H1 (cell line): ENCODE measurements at regions not wholly inside any gene's neighbourhood (a gene's known extent, or its start where the extent isn't known, plus 50 kb on each side); places are given as distances from the start of the nearest gene placed in this dataset.

Experiments
- CTCF ChIA-PET: fragments of 300-600 bp; sonication (Branson Sonifier 250); formaldehyde crosslinking; loops from one replicate; lab custom pipeline; 2021; ENCODE audit not compliant: partially characterized antibody; lab: Charles Lee
- POLR2A ChIA-PET: fragments of 300-600 bp; sonication (Branson Sonifier 250); formaldehyde crosslinking; loops from one replicate; lab custom pipeline; 2021; ENCODE audit warnings: inconsistent platforms; ENCODE audit not compliant: partially characterized antibody; lab: Charles Lee
- DNase-seq, 2 experiments: peaks; one replicate each; pipeline versions ENCODE4 v3.0.0 to v3.0.0-alpha.2; 2010 to 2022; ENCODE audit warnings: low spot score in 2 of 2, low read depth in 1 of 2, mixed read lengths in 1 of 2
- FAIRE-seq: peaks from 2 replicates; lab custom pipeline; 2011; peaks lifted over from hg19 to GRCh38; lab: Jason Lieb, UNC
- H2AFZ ChIP-seq: 2 replicates; pipeline ENCODE4 v1.8.1; 2012; ENCODE audit warnings: low read length, inconsistent platforms
- H2AK5ac ChIP-seq: 2 replicates; pipeline ENCODE4 v1.6.1; 2013; ENCODE audit warnings: low read depth, low read length
- H2BK120ac ChIP-seq: replicated peaks from 2 replicates; pipeline ENCODE3; 2013; ENCODE audit warnings: low read depth, low read length, inconsistent platforms
- H2BK12ac ChIP-seq: 2 replicates; pipeline ENCODE4 v1.6.1; 2013; ENCODE audit warnings: low read depth, low read length
- H2BK15ac ChIP-seq: 2 replicates; pipeline ENCODE4 v1.6.1; 2013; ENCODE audit warnings: low read length
- H2BK20ac ChIP-seq: 2 replicates; pipeline ENCODE4 v1.6.1; 2013; ENCODE audit warnings: low read length
- H2BK5ac ChIP-seq: 2 replicates; pipeline ENCODE4 v1.6.1; 2013; ENCODE audit warnings: low read depth, low read length
- H3K14ac ChIP-seq: 2 replicates; pipeline ENCODE4 v1.6.1; 2013; ENCODE audit warnings: inconsistent platforms; ENCODE audit not compliant: insufficient read length
- H3K18ac ChIP-seq: 2 replicates; pipeline ENCODE4 v1.6.1; 2013; ENCODE audit warnings: low read length; ENCODE audit errors: extremely low read depth
- H3K23ac ChIP-seq: 2 replicates; pipeline ENCODE4 v1.6.1; 2013; ENCODE audit warnings: inconsistent platforms; ENCODE audit not compliant: insufficient read length
- H3K23me2 ChIP-seq: 2 replicates; pipeline ENCODE4 v1.6.1; 2013; ENCODE audit warnings: low read depth, low read length
- H3K27ac ChIP-seq: 2 replicates; pipeline ENCODE4 v1.6.1; 2011; ENCODE audit warnings: low read depth, low read length, inconsistent platforms
- H3K27me3 ChIP-seq, 4 experiments: replicated peaks in 1 of 4; 1 replicate in 1 of 4; 2 replicates in 3 of 4; pipeline versions ENCODE4 v1.6.1 to v1.8.1; 2011 to 2013; ENCODE audit warnings: low read length in 3 of 4, mild to moderate bottlenecking in 3 of 4, inconsistent platforms in 2 of 4, mixed read lengths in 2 of 4, moderate library complexity in 1 of 4; ENCODE audit not compliant: control insufficient read depth in 3 of 4, insufficient read depth in 3 of 4; ENCODE audit errors: extremely low read depth in 1 of 4
- H3K36me3 ChIP-seq, 4 experiments: 2 replicates each; pipeline versions ENCODE4 v1.6.1 to v1.8.1; 2011 to 2013; ENCODE audit warnings: mild to moderate bottlenecking in 4 of 4, low read length in 3 of 4, moderate library complexity in 2 of 4, control low read depth in 1 of 4, inconsistent platforms in 1 of 4; ENCODE audit not compliant: insufficient read depth in 4 of 4, control insufficient read depth in 2 of 4
- H3K4ac ChIP-seq: replicated peaks from 2 replicates; pipeline ENCODE3; 2013; ENCODE audit warnings: low read length, low read depth, mixed read lengths, inconsistent platforms; ENCODE audit not compliant: insufficient read length
- H3K4me1 ChIP-seq, 4 experiments: replicated peaks in 1 of 4; 1 replicate in 1 of 4; 2 replicates in 3 of 4; pipeline versions ENCODE4 v1.6.1 to v1.8.1; 2011 to 2013; ENCODE audit warnings: low read length in 3 of 4, inconsistent platforms in 2 of 4, mixed read lengths in 1 of 4; ENCODE audit not compliant: insufficient read depth in 4 of 4, control insufficient read depth in 3 of 4
- H3K4me2 ChIP-seq, 2 experiments: 2 replicates each; pipeline versions ENCODE4 v1.6.1 to v1.8.1; 2011 to 2013; ENCODE audit warnings: low read depth in 2 of 2, low read length in 2 of 2, control low read depth in 1 of 2, inconsistent platforms in 1 of 2, mild to moderate bottlenecking in 1 of 2; ENCODE audit not compliant: insufficient read depth in 1 of 2
- H3K4me3 ChIP-seq, 4 experiments: fragments of 200-600, 300-600 bp in 1 of 4; sonication (generic), shearing (Covaris generic), sonication (Bioruptor Twin) in 1 of 4; 2 replicates each; pipeline versions ENCODE4 v1.5.1 to v1.8.1; 2011 to 2016; ENCODE audit warnings: low read length in 4 of 4, low read depth in 3 of 4, control low read depth in 2 of 4, inconsistent platforms in 2 of 4, mild to moderate bottlenecking in 2 of 4, mixed read lengths in 1 of 4, moderate library complexity in 1 of 4; ENCODE audit not compliant: insufficient read depth in 2 of 4; ENCODE audit errors: extremely low read depth in 1 of 4
- H3K56ac ChIP-seq: replicated peaks from 2 replicates; pipeline ENCODE3; 2013; ENCODE audit warnings: low read depth, mild to moderate bottlenecking, mixed read lengths, low read length, inconsistent platforms; ENCODE audit not compliant: insufficient read length
- H3K79me1 ChIP-seq: 2 replicates; pipeline ENCODE4 v1.6.1; 2013; ENCODE audit warnings: low read depth, low read length, control low read depth
- H3K79me2 ChIP-seq, 2 experiments: 2 replicates each; pipeline versions ENCODE4 v1.6.1 to v1.8.1; 2012 to 2013; ENCODE audit warnings: low read length in 2 of 2, mild to moderate bottlenecking in 2 of 2, inconsistent platforms in 1 of 2; ENCODE audit not compliant: insufficient read depth in 2 of 2, control insufficient read depth in 1 of 2
- H3K9ac ChIP-seq, 4 experiments: replicated peaks in 1 of 4; 1 replicate in 1 of 4; 2 replicates in 3 of 4; pipeline versions ENCODE4 v1.6.1 to v1.8.1; 2011 to 2013; ENCODE audit warnings: low read depth in 3 of 4, low read length in 3 of 4, control low read depth in 2 of 4, mild to moderate bottlenecking in 2 of 4, moderate library complexity in 2 of 4, inconsistent platforms in 1 of 4; ENCODE audit errors: extremely low read depth in 1 of 4
- H3K9me3 ChIP-seq, 2 experiments: 2 replicates each; pipeline versions ENCODE4 v1.6.1 to v1.8.1; 2012 to 2013; ENCODE audit warnings: mild to moderate bottlenecking in 2 of 2, moderate library complexity in 2 of 2, control low read depth in 1 of 2, inconsistent platforms in 1 of 2, low read depth in 1 of 2, low read length in 1 of 2, mixed read lengths in 1 of 2; ENCODE audit not compliant: insufficient read depth in 2 of 2
- H4K20me1 ChIP-seq, 2 experiments: replicated peaks in 1 of 2; 2 replicates each; pipeline versions ENCODE3 to v1.8.1; 2011 to 2013; ENCODE audit warnings: inconsistent platforms in 2 of 2, low read length in 2 of 2, mild to moderate bottlenecking in 1 of 2; ENCODE audit not compliant: insufficient read depth in 2 of 2, control insufficient read depth in 1 of 2
- H4K5ac ChIP-seq: 2 replicates; pipeline ENCODE4 v1.6.1; 2013; ENCODE audit warnings: low read length, low read depth, mixed read lengths, inconsistent platforms; ENCODE audit not compliant: insufficient read length
- H4K8ac ChIP-seq: 2 replicates; pipeline ENCODE4 v1.8.0; 2013; ENCODE audit warnings: mild to moderate bottlenecking, moderate library complexity, low read length, inconsistent platforms; ENCODE audit not compliant: insufficient read depth; ENCODE audit errors: extremely low read depth
- H4K91ac ChIP-seq: replicated peaks from 2 replicates; pipeline ENCODE3; 2013; ENCODE audit warnings: low read length, mixed read lengths, inconsistent platforms; ENCODE audit not compliant: insufficient read length
- CBX8 ChIP-seq: fragments of 300-800, 300-1000 bp; sonication (generic); IDR thresholded peaks from 2 replicates; pipeline ENCODE4 v1.7.1; 2016; ENCODE audit warnings: low read depth, low read length, borderline replicate concordance
- NANOG ChIP-seq: IDR thresholded peaks from 2 replicates; pipeline ENCODE4 v1.6.1; 2011; ENCODE audit warnings: low read length, low read depth, mild to moderate bottlenecking, inconsistent platforms; ENCODE audit not compliant: insufficient read depth, poor library complexity, severe bottlenecking
- WGBS, 2 experiments: shearing (Covaris generic) in 1 of 2; methylation state at CpG; one replicate each; pipeline versions ENCODE4 v1.1.6 to v1.1.7; 2013 to 2015; ENCODE audit warnings: low lambda C conversion rate in 2 of 2, mixed read lengths in 2 of 2, inconsistent platforms in 1 of 2, low coverage in 1 of 2, missing lambda C conversion rate in 1 of 2; ENCODE audit not compliant: insufficient replicate concordance in 2 of 2, insufficient coverage in 1 of 2, insufficient read length in 1 of 2; ENCODE audit errors: extremely low coverage in 1 of 2, missing lambda C conversion rate in 1 of 2; 5-methylcytosine and 5-hydroxymethylcytosine counted together

- POLR2A ChIA-PET = interaction anchor here (1.2 to 20.9 kb wide), 5 partner anchors 8 to 138 kb away, joined by 3 to 2060 read pairs (median 14); a partner anchor contains a TSS
Measured at GRCh38 chr6:26165261-26165790, 78.1 kb downstream of the HFE start.

More at GRCh38 chr6:26165261-26165790, 78.1 kb downstream of the HFE start:
- H4K20me1 ChIP-seq = peaks cover 0 to 1% of the 10 kb centered on the region in 2 experiments
- H3K9me3 ChIP-seq = no peaks in the 10 kb centered on the region
- H3K18ac ChIP-seq = no peak overlapping the region
- peak overlapping the region; percentile 28; the same call in 1 of the 2 replicates for H2BK12ac ChIP-seq
- H3K23ac ChIP-seq = no peak overlapping the region
- no peak overlapping the region for H2BK20ac ChIP-seq
- H3K36me3 ChIP-seq = no peaks in the 10 kb centered on the region; a peak in 1 of 8 replicates
- no peak overlapping the region for H3K14ac ChIP-seq
- no peak overlapping the region for H4K5ac ChIP-seq
- 95% methylated on average over 6 of the region's 6 CpGs; no CpG with 5 or more reads in 1 of the 2 experiments for WGBS, 2 experiments
- H2BK120ac ChIP-seq = no peak overlapping the region
- H3K4ac ChIP-seq = no peak overlapping the region
- H4K8ac ChIP-seq = no peak overlapping the region
- no peak overlapping the region for H4K91ac ChIP-seq
- CTCF ChIA-PET = interaction anchor here (0.7 to 1.0 kb wide), 3 partner anchors 11 to 18 kb away, joined by 3 to 4 read pairs (median 3); no protein-coding TSS in a partner anchor
- no peaks in the 10 kb centered on the region for H3K79me1 ChIP-seq
- FAIRE-seq (no peak), DNase-seq (no peak)
- H3K27ac ChIP-seq = no peak overlapping the region
- no peaks in the 10 kb centered on the region for H3K4me1 ChIP-seq
- H2AFZ ChIP-seq = no peak overlapping the region
- no peak overlapping the region for H3K56ac ChIP-seq
- no peaks in the 10 kb centered on the region for H3K27me3 ChIP-seq
- H3K9ac ChIP-seq = no peak overlapping the region; a peak in 1 of 7 replicates
- H2AK5ac ChIP-seq = no peak overlapping the region
- no peak overlapping the region for H2BK15ac ChIP-seq
- H3K4me2 ChIP-seq = no peak overlapping the region
- H2BK5ac ChIP-seq = no peak overlapping the region
- H3K79me2 ChIP-seq = no peaks in the 10 kb centered on the region
- no peaks in the 10 kb centered on the region for H3K23me2 ChIP-seq
- H3K4me3 ChIP-seq = no peak overlapping the region
- TF ChIP-seq NANOG = no peak
- no peak for TF ChIP-seq CBX8
